SK-N-SH treated with all-trans-retinoic acid at 6 μM for 48 hours (cell line): ENCODE measurements at regions not wholly inside any gene's neighbourhood (a gene's known extent, or its start where the extent isn't known, plus 50 kb on each side); places are given as distances from the start of the nearest gene placed in this dataset.

Source experiments
- ATAC-seq: fragments of 200-7000 bp; cut with Tn5 transposase; 3 replicates; pipeline ENCODE4 v1.9.1; 2020; ENCODE audit warnings: mild to moderate bottlenecking, moderate library complexity
- ARNTL ChIP-seq: fragments of 450-650 bp; formaldehyde crosslinking; IDR thresholded peaks from 2 replicates; pipeline ENCODE4 v1.5.0; 2020; ENCODE audit warnings: low read depth, mild to moderate bottlenecking, moderate library complexity, borderline replicate concordance
- CSDC2 ChIP-seq: fragments of 250-450 bp; sonication (Bioruptor Pico); IDR thresholded peaks from 2 replicates; pipeline ENCODE4 v1.5.0; 2020; ENCODE audit warnings: mild to moderate bottlenecking, moderate library complexity
- GLIS3 ChIP-seq: fragments of 250-450 bp; sonication (Bioruptor Pico); IDR thresholded peaks from 2 replicates; pipeline ENCODE4 v1.5.0; 2020; ENCODE audit warnings: mild to moderate bottlenecking, moderate library complexity
- ISL1 ChIP-seq: fragments of 250-450 bp; sonication (Bioruptor Pico); IDR thresholded peaks from 2 replicates; pipeline ENCODE4 v2.1.2; 2022; ENCODE audit warnings: mild to moderate bottlenecking, moderate library complexity
- OSR1 ChIP-seq: fragments of 250-450 bp; sonication (Bioruptor Pico); IDR thresholded peaks from 2 replicates; pipeline ENCODE4 v1.8.0; 2022; ENCODE audit warnings: moderate library complexity, mild to moderate bottlenecking, inconsistent platforms
- POU6F1 ChIP-seq: fragments of 250-450 bp; sonication (Bioruptor Pico); IDR thresholded peaks from 2 replicates; pipeline ENCODE4 v1.8.0; 2021; ENCODE audit warnings: low read depth, mild to moderate bottlenecking, moderate library complexity, borderline replicate concordance
- PPARA ChIP-seq: fragments of 250-450 bp; sonication (Bioruptor Pico); IDR thresholded peaks from 2 replicates; pipeline ENCODE4 v1.5.0; 2020; ENCODE audit warnings: mild to moderate bottlenecking, borderline replicate concordance
- RARB ChIP-seq: fragments of 250-450 bp; sonication (Bioruptor Pico); IDR thresholded peaks from 2 replicates; pipeline ENCODE4 v1.8.0; 2021; ENCODE audit warnings: mild to moderate bottlenecking, moderate library complexity
- SNAI2 ChIP-seq: fragments of 250-450 bp; sonication (Bioruptor Pico); IDR thresholded peaks from 2 replicates; pipeline ENCODE4 v1.5.0; 2020; ENCODE audit warnings: mild to moderate bottlenecking, moderate library complexity
- TCF4 ChIP-seq: fragments of 250-450 bp; sonication (Bioruptor Pico); IDR thresholded peaks from 2 replicates; pipeline ENCODE4 v1.8.0; 2021; ENCODE audit warnings: mild to moderate bottlenecking, moderate library complexity, borderline replicate concordance
- TOX ChIP-seq: fragments of 250-450 bp; sonication (Bioruptor Pico); IDR thresholded peaks from 2 replicates; pipeline ENCODE4 v1.8.0; 2021; ENCODE audit warnings: mild to moderate bottlenecking, moderate library complexity, borderline replicate concordance
- ZFP3 ChIP-seq: fragments of 250-450 bp; sonication (Bioruptor Pico); IDR thresholded peaks from 2 replicates; pipeline ENCODE4 v1.5.0; 2020; ENCODE audit warnings: mild to moderate bottlenecking, moderate library complexity
- ZFP30 ChIP-seq: fragments of 450-650 bp; formaldehyde crosslinking; IDR thresholded peaks from 2 replicates; pipeline ENCODE4 v1.5.0; 2022; ENCODE audit warnings: mild to moderate bottlenecking, moderate library complexity
- ZNF565 ChIP-seq: fragments of 450-650 bp; formaldehyde crosslinking; conservative IDR thresholded peaks from 2 replicates; pipeline ENCODE4 v1.5.0; 2020; ENCODE audit warnings: low read depth, mild to moderate bottlenecking, moderate library complexity
- ZNF70 ChIP-seq: fragments of 450-650 bp; formaldehyde crosslinking; IDR thresholded peaks from 2 replicates; pipeline ENCODE4 v1.5.0; 2020; ENCODE audit warnings: mild to moderate bottlenecking, moderate library complexity
- ZNF8 ChIP-seq: fragments of 450-650 bp; formaldehyde crosslinking; IDR thresholded peaks from 2 replicates; pipeline ENCODE4 v1.5.0; 2020; ENCODE audit warnings: mild to moderate bottlenecking, moderate library complexity
- TF ChIP-seq, protein P1 (sequence below): fragments of 250-450 bp; sonication (Bioruptor Pico); IDR thresholded peaks from 2 replicates; pipeline ENCODE4 v1.5.0; 2020; ENCODE audit warnings: mild to moderate bottlenecking, moderate library complexity
- TF ChIP-seq, protein P2 (sequence below): fragments of 250-450 bp; sonication (Bioruptor Pico); IDR thresholded peaks from 2 replicates; pipeline ENCODE4 v1.5.1; 2020; ENCODE audit warnings: low read depth, mild to moderate bottlenecking, moderate library complexity
- TF ChIP-seq, protein P3 (sequence below): fragments of 250-450 bp; sonication (Bioruptor Pico); IDR thresholded peaks from 2 replicates; pipeline ENCODE4 v1.5.1; 2021; ENCODE audit warnings: mild to moderate bottlenecking, moderate library complexity

- no peak for ATAC-seq
- TF ChIP-seq OSR1 (CRISPR knock-in tag) (no peak), ZNF565 (CRISPR knock-in tag) (no peak), ARNTL (CRISPR knock-in tag) (no peak), GLIS3 (no peak)
- TF ChIP-seq, protein P1, sequence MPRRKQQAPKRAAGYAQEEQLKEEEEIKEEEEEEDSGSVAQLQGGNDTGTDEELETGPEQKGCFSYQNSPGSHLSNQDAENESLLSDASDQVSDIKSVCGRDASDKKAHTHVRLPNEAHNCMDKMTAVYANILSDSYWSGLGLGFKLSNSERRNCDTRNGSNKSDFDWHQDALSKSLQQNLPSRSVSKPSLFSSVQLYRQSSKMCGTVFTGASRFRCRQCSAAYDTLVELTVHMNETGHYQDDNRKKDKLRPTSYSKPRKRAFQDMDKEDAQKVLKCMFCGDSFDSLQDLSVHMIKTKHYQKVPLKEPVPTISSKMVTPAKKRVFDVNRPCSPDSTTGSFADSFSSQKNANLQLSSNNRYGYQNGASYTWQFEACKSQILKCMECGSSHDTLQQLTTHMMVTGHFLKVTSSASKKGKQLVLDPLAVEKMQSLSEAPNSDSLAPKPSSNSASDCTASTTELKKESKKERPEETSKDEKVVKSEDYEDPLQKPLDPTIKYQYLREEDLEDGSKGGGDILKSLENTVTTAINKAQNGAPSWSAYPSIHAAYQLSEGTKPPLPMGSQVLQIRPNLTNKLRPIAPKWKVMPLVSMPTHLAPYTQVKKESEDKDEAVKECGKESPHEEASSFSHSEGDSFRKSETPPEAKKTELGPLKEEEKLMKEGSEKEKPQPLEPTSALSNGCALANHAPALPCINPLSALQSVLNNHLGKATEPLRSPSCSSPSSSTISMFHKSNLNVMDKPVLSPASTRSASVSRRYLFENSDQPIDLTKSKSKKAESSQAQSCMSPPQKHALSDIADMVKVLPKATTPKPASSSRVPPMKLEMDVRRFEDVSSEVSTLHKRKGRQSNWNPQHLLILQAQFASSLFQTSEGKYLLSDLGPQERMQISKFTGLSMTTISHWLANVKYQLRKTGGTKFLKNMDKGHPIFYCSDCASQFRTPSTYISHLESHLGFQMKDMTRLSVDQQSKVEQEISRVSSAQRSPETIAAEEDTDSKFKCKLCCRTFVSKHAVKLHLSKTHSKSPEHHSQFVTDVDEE (CRISPR knock-in tag) = no peak
Measured at GRCh38 chr2:163269374-163270021, 430.9 kb upstream of the KCNH7 start.

DNA sequence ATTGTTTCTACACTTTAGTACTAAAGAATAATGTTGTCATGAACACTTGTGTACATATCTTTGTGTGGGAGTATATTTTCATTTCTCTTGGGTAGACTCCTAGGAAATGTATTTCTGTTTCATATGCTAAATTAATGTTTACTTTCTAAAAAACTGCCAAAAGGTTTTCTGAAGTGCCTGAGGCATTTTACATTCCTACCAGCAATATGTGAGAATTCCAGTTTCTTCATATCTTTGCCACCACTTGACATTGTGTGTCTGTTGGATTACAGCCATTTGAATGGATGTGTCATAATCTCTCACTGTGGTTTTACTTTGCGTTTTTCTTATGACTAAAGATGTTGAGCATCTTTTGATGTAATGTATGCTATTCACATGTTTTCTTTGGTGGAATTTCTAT is 428.2 kb upstream of the KCNH7 start:
- no peak for ATAC-seq

DNA sequence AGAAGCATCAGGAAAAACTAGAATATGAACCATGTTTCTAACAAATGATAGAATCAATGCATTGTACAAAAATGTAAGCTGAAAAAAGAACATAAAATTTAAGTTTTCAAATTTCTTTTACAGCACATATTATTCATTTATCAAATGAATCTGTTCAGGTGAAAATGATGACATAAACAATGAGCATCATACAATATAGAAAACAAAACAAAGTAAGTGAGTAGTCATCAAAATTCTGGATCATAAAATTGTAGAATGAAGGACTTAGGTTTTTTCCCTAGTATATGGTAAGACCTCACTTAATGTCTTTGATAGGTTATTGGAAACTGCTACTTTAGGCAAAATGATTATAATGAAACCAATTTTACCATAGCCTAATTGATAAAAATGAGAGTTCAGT is 427.0 kb upstream of the KCNH7 start:
- no peak for ATAC-seq
- TF ChIP-seq ZNF70 (CRISPR knock-in tag) (no peak), TOX (no peak), RARB (CRISPR knock-in tag) (no peak), ISL1 (no peak), ZFP30 (CRISPR knock-in tag) (no peak), OSR1 (CRISPR knock-in tag) (no peak), SNAI2 (CRISPR knock-in tag) (no peak), POU6F1 (no peak), PPARA (CRISPR knock-in tag) (no peak)
- TF ChIP-seq, protein P2, sequence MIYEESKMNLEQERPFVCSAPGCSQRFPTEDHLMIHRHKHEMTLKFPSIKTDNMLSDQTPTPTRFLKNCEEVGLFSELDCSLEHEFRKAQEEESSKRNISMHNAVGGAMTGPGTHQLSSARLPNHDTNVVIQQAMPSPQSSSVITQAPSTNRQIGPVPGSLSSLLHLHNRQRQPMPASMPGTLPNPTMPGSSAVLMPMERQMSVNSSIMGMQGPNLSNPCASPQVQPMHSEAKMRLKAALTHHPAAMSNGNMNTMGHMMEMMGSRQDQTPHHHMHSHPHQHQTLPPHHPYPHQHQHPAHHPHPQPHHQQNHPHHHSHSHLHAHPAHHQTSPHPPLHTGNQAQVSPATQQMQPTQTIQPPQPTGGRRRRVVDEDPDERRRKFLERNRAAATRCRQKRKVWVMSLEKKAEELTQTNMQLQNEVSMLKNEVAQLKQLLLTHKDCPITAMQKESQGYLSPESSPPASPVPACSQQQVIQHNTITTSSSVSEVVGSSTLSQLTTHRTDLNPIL (CRISPR knock-in tag) = no peak

More for the DNA sequence above, 428.2 kb upstream of the KCNH7 start:
- TF ChIP-seq, protein P2 (CRISPR knock-in tag) = no peak
- TF ChIP-seq ZNF8 (CRISPR knock-in tag) (0 out of 2 replicates have a peak, but pooled peaks have one; percentile 35), ZFP30 (CRISPR knock-in tag) (no peak), ISL1 (no peak)

DNA sequence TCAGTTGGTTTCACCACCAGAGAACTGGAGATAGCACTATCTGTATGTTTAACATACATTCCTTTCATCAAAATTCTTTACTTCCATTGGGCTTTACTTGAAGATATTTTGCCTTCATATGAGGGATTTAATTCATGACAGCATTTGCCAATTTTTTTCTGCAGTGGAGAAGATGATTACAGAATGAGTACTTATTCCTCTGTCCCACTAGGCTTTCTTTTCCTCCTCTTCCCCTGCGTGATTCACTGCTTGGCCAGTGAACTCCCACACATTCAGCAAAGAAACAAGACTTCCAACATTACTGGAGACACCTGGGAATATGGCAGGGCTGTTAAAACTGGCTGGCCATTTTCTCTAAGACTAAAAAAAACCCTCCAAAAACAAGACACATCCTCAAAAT is 425.8 kb upstream of the KCNH7 start:
- no peak for ATAC-seq
- no peak for TF ChIP-seq ZFP3 (CRISPR knock-in tag)
- TF ChIP-seq, protein P1 (CRISPR knock-in tag) = no peak
- TF ChIP-seq, protein P3, sequence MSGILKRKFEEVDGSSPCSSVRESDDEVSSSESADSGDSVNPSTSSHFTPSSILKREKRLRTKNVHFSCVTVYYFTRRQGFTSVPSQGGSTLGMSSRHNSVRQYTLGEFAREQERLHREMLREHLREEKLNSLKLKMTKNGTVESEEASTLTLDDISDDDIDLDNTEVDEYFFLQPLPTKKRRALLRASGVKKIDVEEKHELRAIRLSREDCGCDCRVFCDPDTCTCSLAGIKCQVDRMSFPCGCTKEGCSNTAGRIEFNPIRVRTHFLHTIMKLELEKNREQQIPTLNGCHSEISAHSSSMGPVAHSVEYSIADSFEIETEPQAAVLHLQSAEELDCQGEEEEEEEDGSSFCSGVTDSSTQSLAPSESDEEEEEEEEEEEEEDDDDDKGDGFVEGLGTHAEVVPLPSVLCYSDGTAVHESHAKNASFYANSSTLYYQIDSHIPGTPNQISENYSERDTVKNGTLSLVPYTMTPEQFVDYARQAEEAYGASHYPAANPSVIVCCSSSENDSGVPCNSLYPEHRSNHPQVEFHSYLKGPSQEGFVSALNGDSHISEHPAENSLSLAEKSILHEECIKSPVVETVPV (CRISPR knock-in tag) = no peak
- TF ChIP-seq TCF4 (CRISPR knock-in tag) = no peak
- TF ChIP-seq ZNF565 (CRISPR knock-in tag) = no peak
- no peak for TF ChIP-seq ZNF8 (CRISPR knock-in tag)
- no peak for TF ChIP-seq SNAI2 (CRISPR knock-in tag)
- TF ChIP-seq GLIS3 = no peak
- TF ChIP-seq POU6F1 = no peak
- TF ChIP-seq ISL1 = no peak
- TF ChIP-seq, protein P2 (CRISPR knock-in tag) = no peak
- no peak for TF ChIP-seq CSDC2 (CRISPR knock-in tag)
